K562 (cell line): ENCODE measurements at regions not wholly inside any gene's neighbourhood (a gene's known extent, or its start where the extent isn't known, plus 50 kb on each side); places are given as distances from the start of the nearest gene placed in this dataset.

ENCODE experiments used
- EP400 ChIP-seq: fragments of 450-650 bp; IDR thresholded peaks from 2 replicates; pipeline ENCODE4 v1.6.1; 2017; ENCODE audit warnings: antibody characterized with exemption, mild to moderate bottlenecking, moderate library complexity
- KAT7 ChIP-seq: sonication (generic); formaldehyde crosslinking; IDR thresholded peaks from 2 replicates; pipeline ENCODE4 v1.8.0; 2022; ENCODE audit warnings: missing genetic modification reagents, mild to moderate bottlenecking, borderline replicate concordance
- MEF2A ChIP-seq: IDR thresholded peaks from 2 replicates; pipeline ENCODE4 v1.6.1; 2011; ENCODE audit warnings: low read depth, mild to moderate bottlenecking, low read length, moderate library complexity; ENCODE audit not compliant: control insufficient read depth
- PHB2 ChIP-seq: fragments of 450-650 bp; IDR thresholded peaks from 2 replicates; pipeline ENCODE4 v1.6.1; 2017; ENCODE audit warnings: low read depth
- ZNF316 ChIP-seq: fragments of 450-650 bp; IDR thresholded peaks from 2 replicates; pipeline ENCODE4 v1.6.1; 2016
- ZNF586 ChIP-seq: fragments of 450-650 bp; formaldehyde crosslinking; conservative IDR thresholded peaks from 2 replicates; pipeline ENCODE4 v1.4.0; 2020; ENCODE audit warnings: mild to moderate bottlenecking, moderate library complexity
- TF ChIP-seq, protein P1 (sequence below): fragments of 450-650 bp; formaldehyde crosslinking; IDR thresholded peaks from 2 replicates; pipeline ENCODE4 v1.4.0; 2020; ENCODE audit warnings: mild to moderate bottlenecking, moderate library complexity
- TF ChIP-seq, protein P2 (sequence below): sonication (generic); formaldehyde crosslinking; IDR thresholded peaks from 2 replicates; pipeline ENCODE4 v1.8.1; 2023; ENCODE audit warnings: mild to moderate bottlenecking, missing genetic modification reagents, moderate library complexity
- TF ChIP-seq, protein P3 (sequence below), 2 experiments: fragments of 250-450 bp in 1 of 2; fragments of 450-650 bp in 1 of 2; sonication (Bioruptor Pico) in 1 of 2; IDR thresholded peaks; 2 replicates each; pipeline versions ENCODE4 v1.6.1 to v1.8.0; 2016 to 2021; ENCODE audit warnings: mild to moderate bottlenecking in 2 of 2, moderate library complexity in 2 of 2, missing compliant biosample characterization in 1 of 2, missing genetic modification characterization in 1 of 2

DNA sequence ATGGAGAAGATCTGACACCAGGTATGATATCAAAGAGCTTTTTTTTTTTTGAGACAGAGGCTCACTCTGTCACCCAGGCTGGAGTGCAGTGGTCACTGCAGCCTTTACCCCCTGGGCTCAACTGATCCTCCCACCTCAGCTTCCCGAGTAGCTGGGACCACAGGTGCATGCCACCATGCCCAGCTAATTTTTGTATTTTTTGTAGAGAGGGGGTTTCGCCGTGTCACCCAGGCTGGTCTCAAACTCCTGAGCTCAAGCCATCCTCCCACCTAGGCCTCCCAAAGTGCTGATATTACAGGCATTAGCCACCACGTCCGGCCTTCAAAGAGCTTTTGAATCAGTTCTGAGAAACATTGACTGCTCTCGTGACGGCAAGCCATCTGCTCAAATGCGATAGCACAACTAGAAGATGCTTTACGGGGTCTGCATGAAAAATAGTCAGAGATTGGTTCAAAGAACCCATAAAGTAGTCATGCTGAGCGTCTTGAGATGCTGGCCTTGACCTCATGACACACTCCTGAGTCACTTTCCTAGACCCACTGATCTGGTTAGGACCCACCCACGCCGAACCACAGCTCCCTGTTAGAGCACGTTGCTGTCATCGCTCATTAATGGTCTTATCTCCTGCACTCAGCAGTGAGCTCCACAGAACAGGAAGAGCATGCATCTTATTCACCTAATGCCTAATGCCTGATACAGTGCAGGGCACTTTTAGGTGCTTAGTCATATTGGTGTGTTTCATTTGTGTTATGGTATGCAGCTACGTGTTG, 57.0 kb upstream of the NR2F2 start (continued):
- TF ChIP-seq ZNF586 = no peak
- peak; percentile 91 for TF ChIP-seq PHB2
- TF ChIP-seq KAT7 (CRISPR knock-in tag) = peak; percentile 57; the same call in 1 of the 2 replicates
- TF ChIP-seq, protein P1, sequence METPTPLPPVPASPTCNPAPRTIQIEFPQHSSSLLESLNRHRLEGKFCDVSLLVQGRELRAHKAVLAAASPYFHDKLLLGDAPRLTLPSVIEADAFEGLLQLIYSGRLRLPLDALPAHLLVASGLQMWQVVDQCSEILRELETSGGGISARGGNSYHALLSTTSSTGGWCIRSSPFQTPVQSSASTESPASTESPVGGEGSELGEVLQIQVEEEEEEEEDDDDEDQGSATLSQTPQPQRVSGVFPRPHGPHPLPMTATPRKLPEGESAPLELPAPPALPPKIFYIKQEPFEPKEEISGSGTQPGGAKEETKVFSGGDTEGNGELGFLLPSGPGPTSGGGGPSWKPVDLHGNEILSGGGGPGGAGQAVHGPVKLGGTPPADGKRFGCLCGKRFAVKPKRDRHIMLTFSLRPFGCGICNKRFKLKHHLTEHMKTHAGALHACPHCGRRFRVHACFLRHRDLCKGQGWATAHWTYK (CRISPR knock-in tag) = peak; percentile 66; the same call in 1 of the 2 replicates
- peak; percentile 81 for TF ChIP-seq ZNF316
- TF ChIP-seq, protein P2, sequence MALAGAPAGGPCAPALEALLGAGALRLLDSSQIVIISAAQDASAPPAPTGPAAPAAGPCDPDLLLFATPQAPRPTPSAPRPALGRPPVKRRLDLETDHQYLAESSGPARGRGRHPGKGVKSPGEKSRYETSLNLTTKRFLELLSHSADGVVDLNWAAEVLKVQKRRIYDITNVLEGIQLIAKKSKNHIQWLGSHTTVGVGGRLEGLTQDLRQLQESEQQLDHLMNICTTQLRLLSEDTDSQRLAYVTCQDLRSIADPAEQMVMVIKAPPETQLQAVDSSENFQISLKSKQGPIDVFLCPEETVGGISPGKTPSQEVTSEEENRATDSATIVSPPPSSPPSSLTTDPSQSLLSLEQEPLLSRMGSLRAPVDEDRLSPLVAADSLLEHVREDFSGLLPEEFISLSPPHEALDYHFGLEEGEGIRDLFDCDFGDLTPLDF (CRISPR knock-in tag) = peak; percentile 54
- TF ChIP-seq, protein P3, sequence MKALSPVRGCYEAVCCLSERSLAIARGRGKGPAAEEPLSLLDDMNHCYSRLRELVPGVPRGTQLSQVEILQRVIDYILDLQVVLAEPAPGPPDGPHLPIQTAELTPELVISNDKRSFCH (CRISPR knock-in tag; IDR thresholded peaks at IDR 0.05) = no peak
- TF ChIP-seq, protein P3 (tag; IDR thresholded peaks at IDR 0.05) = peak; percentile 97
- peak; percentile 74 for TF ChIP-seq MEF2A
- peak; percentile 85 for TF ChIP-seq EP400
